ENCODE measurements at regions not wholly inside any gene's neighbourhood (a gene's known extent, or its start where the extent isn't known, plus 50 kb on each side); places are given as distances from the start of the nearest gene placed in this dataset.

- DNase-seq = no peak
Observed at GRCh38 chr7:32428546-32428945, 61.6 kb downstream of the LSM5 start.

- no peak for DNase-seq
Observed at GRCh38 chr7:32427769-32428291, 62.4 kb downstream of the LSM5 start.

- DNase-seq = no peak
Observed at GRCh38 chr7:32416846-32417245, 73.3 kb downstream of the LSM5 start.

GRCh38 chr7:32415936-32416335 lies 74.2 kb downstream of the LSM5 start:
- DNase-seq = no peak

GRCh38 chr7:32415519-32415918 lies 74.7 kb downstream of the LSM5 start:
- no peak for DNase-seq

- DNase-seq = no peak
Observed at GRCh38 chr7:32412471-32412870, 77.7 kb downstream of the LSM5 start.

GRCh38 chr7:32410545-32410944 lies 79.6 kb downstream of the LSM5 start:
- DNase-seq = no peak

- DNase-seq = no peak
Observed at GRCh38 chr7:32406386-32406785, 83.8 kb downstream of the LSM5 start.

- no peak for DNase-seq
Observed at GRCh38 chr7:32403463-32404229, 86.5 kb downstream of the LSM5 start.

GRCh38 chr7:32400676-32401075 lies 89.5 kb downstream of the LSM5 start:
- no peak for DNase-seq

- DNase-seq = no peak
Observed at GRCh38 chr7:32399311-32399710, 90.9 kb downstream of the LSM5 start.

GRCh38 chr7:32395168-32395567 lies 95.0 kb downstream of the LSM5 start:
- DNase-seq = no peak

- DNase-seq = no peak
Observed at GRCh38 chr7:32393861-32394260, 96.3 kb downstream of the LSM5 start.

- DNase-seq = no peak
Observed at GRCh38 chr7:32390210-32390609, 100.0 kb downstream of the LSM5 start.

- DNase-seq = no peak
Observed at GRCh38 chr7:32385316-32385956, 104.7 kb downstream of the LSM5 start.

GRCh38 chr7:32381024-32381601 lies 109.1 kb downstream of the LSM5 start:
- no peak for DNase-seq

- no peak for DNase-seq
Observed at GRCh38 chr7:32379510-32380112, 110.6 kb downstream of the LSM5 start.

GRCh38 chr7:32378988-32379387 lies 111.2 kb downstream of the LSM5 start:
- DNase-seq = no peak

- DNase-seq = no peak
Observed at GRCh38 chr7:32364581-32364980, 125.6 kb downstream of the LSM5 start.

- DNase-seq = no peak
Observed at GRCh38 chr7:32360127-32360526, 130.1 kb downstream of the LSM5 start.

GRCh38 chr7:32357535-32358277 lies 132.5 kb downstream of the LSM5 start:
- DNase-seq = no peak

- DNase-seq = no peak
Observed at GRCh38 chr7:32347244-32347828, 142.8 kb downstream of the LSM5 start.

- no peak for DNase-seq
Observed at GRCh38 chr7:32346253-32346652, 143.9 kb downstream of the LSM5 start.

Data from NCI-H2081 treated with DMSO at 0.1 percent for 48 hours (cell line).